HepG2 (cell line): ENCODE measurements at regions not wholly inside any gene's neighbourhood (a gene's known extent, or its start where the extent isn't known, plus 50 kb on each side); places are given as distances from the start of the nearest gene placed in this dataset.

Experiments used
- ATAC-seq: fragments of 200-7000 bp; cut with Tn5 transposase; 3 replicates; pipeline ENCODE4 v1.9.1; 2020; ENCODE audit warnings: mild to moderate bottlenecking, moderate library complexity
- BruUV-seq: library from RNA; stranded (reverse); fragments of 400-500 nt; replicated peaks from 2 replicates; lab custom pipeline; 2021; lab: Mats Ljungman, UMichigan
- CTCF ChIA-PET: fragments of 300-600 bp; formaldehyde crosslinking; extraction: SDS; loops from one replicate; lab custom pipeline; 2021; ENCODE audit warnings: low total read pairs, inconsistent platforms, low intra/inter-chr PET ratio; lab: Yijun Ruan, JAX
- POLR2A ChIA-PET: fragments of 350-600 bp; sonication (Branson Sonifier 250); formaldehyde crosslinking; loops from one replicate; lab custom pipeline; 2020; ENCODE audit warnings: antibody characterized with exemption, inconsistent platforms; lab: Yijun Ruan, JAX
- DNase-seq: peaks from one replicate; pipeline ENCODE4 v3.0.0-alpha.2; 2015; ENCODE audit warnings: low spot score
- FAIRE-seq: peaks from 3 replicates; lab custom pipeline; 2011; peaks lifted over from hg19 to GRCh38; lab: Jason Lieb, UNC
- H2AFZ ChIP-seq: one replicate; pipeline ENCODE4 v1.6.1; 2011; ENCODE audit warnings: low read length, inconsistent platforms
- H3K27ac ChIP-seq: fragments of 300-600 bp; 3 replicates; pipeline ENCODE4 v1.8.0; 2011; ENCODE audit warnings: mixed run types, mild to moderate bottlenecking, mixed read lengths, low read length, inconsistent platforms; ENCODE audit not compliant: insufficient read depth; ENCODE audit errors: extremely low read length
- H3K27me3 ChIP-seq, 2 experiments: fragments of 200-600 bp in 1 of 2; 2 replicates in 1 of 2; 3 replicates in 1 of 2; pipeline versions ENCODE4 v1.6.0 to v1.8.0; 2011; ENCODE audit warnings: low read length in 2 of 2, mild to moderate bottlenecking in 2 of 2, moderate library complexity in 2 of 2, inconsistent platforms in 1 of 2; ENCODE audit not compliant: insufficient read depth in 2 of 2, control insufficient read depth in 1 of 2
- H3K36me3 ChIP-seq, 2 experiments: fragments of 200-600 bp in 1 of 2; replicated peaks in 1 of 2; 2 replicates in 1 of 2; 3 replicates in 1 of 2; pipeline versions ENCODE4 v1.5.1 to v1.8.0; 2011; ENCODE audit warnings: low read length in 2 of 2, inconsistent platforms in 1 of 2; ENCODE audit not compliant: insufficient read depth in 2 of 2, control insufficient read depth in 1 of 2
- H3K4me1 ChIP-seq: 2 replicates; pipeline ENCODE4 v1.5.1; 2012; ENCODE audit warnings: low read length, inconsistent platforms; ENCODE audit not compliant: insufficient read depth
- H3K4me2 ChIP-seq: 2 replicates; pipeline ENCODE4 v1.6.0; 2011; ENCODE audit warnings: low read depth, low read length, inconsistent platforms
- H3K4me3 ChIP-seq, 3 experiments: fragments of 200-600 bp in 1 of 3; sonication (generic), shearing (Covaris generic) in 1 of 3; replicated peaks in 1 of 3; 2 replicates each; pipeline ENCODE4 v1.5.1; 2011 to 2016; ENCODE audit warnings: low read length in 3 of 3, inconsistent platforms in 2 of 3, low read depth in 2 of 3, mild to moderate bottlenecking in 2 of 3, control low read depth in 1 of 3, mixed read lengths in 1 of 3; ENCODE audit not compliant: insufficient read depth in 1 of 3
- H3K79me2 ChIP-seq: one replicate; pipeline ENCODE4 v1.6.1; 2011; ENCODE audit warnings: low read length, inconsistent platforms; ENCODE audit not compliant: insufficient read depth
- H3K9ac ChIP-seq: 2 replicates; pipeline ENCODE4 v1.6.0; 2011; ENCODE audit warnings: mild to moderate bottlenecking, low read depth, low read length, inconsistent platforms; ENCODE audit not compliant: insufficient read depth
- H3K9me3 ChIP-seq: 2 replicates; pipeline ENCODE4 v1.5.1; 2012; ENCODE audit warnings: mild to moderate bottlenecking, low read length
- H4K20me1 ChIP-seq: 2 replicates; pipeline ENCODE4 v1.6.0; 2011; ENCODE audit warnings: inconsistent platforms, mild to moderate bottlenecking, low read length, moderate library complexity; ENCODE audit not compliant: insufficient read depth
- HES4 ChIP-seq: sonication (generic); formaldehyde crosslinking; IDR thresholded peaks from 2 replicates; pipeline ENCODE4 v1.9.0; 2021; ENCODE audit warnings: mild to moderate bottlenecking, missing genetic modification reagents, borderline replicate concordance
- HNF4A ChIP-seq: sonication (generic); formaldehyde crosslinking; IDR thresholded peaks from 2 replicates; pipeline ENCODE4 v1.4.0; 2020; ENCODE audit warnings: missing genetic modification reagents
- HOMEZ ChIP-seq: IDR thresholded peaks from 2 replicates; pipeline ENCODE4 v1.6.1; 2016; ENCODE audit warnings: low read depth
- NR2F6 ChIP-seq, 2 experiments: IDR thresholded peaks; 2 replicates each; pipeline ENCODE4 v1.6.1; 2016; ENCODE audit warnings: antibody characterized with exemption in 1 of 2, mild to moderate bottlenecking in 1 of 2
- POLR2G ChIP-seq: fragments of 200-400 bp; formaldehyde crosslinking; IDR thresholded peaks from 2 replicates; pipeline ENCODE4 v1.6.1; 2018; ENCODE audit warnings: mild to moderate bottlenecking, low read depth, low read length, moderate library complexity
- RCOR2 ChIP-seq: IDR thresholded peaks from 2 replicates; pipeline ENCODE4 v1.6.1; 2016; ENCODE audit warnings: missing biosample characterization, missing genetic modification reagents
- SMARCC2 ChIP-seq: fragments of 450-650 bp; IDR thresholded peaks from 2 replicates; pipeline ENCODE4 v1.6.1; 2017; ENCODE audit warnings: antibody characterized with exemption, mild to moderate bottlenecking
- SOX13 ChIP-seq, 3 experiments: fragments of 450-650 bp in 1 of 3; sonication (generic) in 1 of 3; formaldehyde crosslinking in 1 of 3; IDR thresholded peaks in 2 of 3; conservative IDR thresholded peaks in 1 of 3; 2 replicates each; pipeline versions ENCODE4 v1.5.0 to v1.6.1; 2016 to 2020; ENCODE audit warnings: antibody characterized with exemption in 1 of 3, mild to moderate bottlenecking in 1 of 3, missing compliant biosample characterization in 1 of 3, missing genetic modification reagents in 1 of 3, moderate library complexity in 1 of 3
- TCF7 ChIP-seq: sonication (generic); IDR thresholded peaks from 2 replicates; pipeline ENCODE4 v1.6.1; 2016; ENCODE audit warnings: antibody characterized with exemption, low read depth
- TSC22D2 ChIP-seq: sonication (generic); formaldehyde crosslinking; IDR thresholded peaks from 2 replicates; pipeline ENCODE4 v1.5.1; 2020; ENCODE audit warnings: missing genetic modification reagents, mild to moderate bottlenecking, borderline replicate concordance
- ZNF530 ChIP-seq: sonication (generic); formaldehyde crosslinking; IDR thresholded peaks from 2 replicates; pipeline ENCODE4 v1.5.0; 2020; ENCODE audit warnings: low read depth, mild to moderate bottlenecking, missing genetic modification reagents
- ZNF781 ChIP-seq: sonication (generic); formaldehyde crosslinking; IDR thresholded peaks from 2 replicates; pipeline ENCODE4 v1.5.1; 2020; ENCODE audit warnings: borderline replicate concordance, mild to moderate bottlenecking, missing genetic modification reagents; ENCODE audit errors: not compliant biosample characterization
- WGBS: methylation state at CpG from one replicate; pipeline ENCODE4 v1.1.6; 2017; ENCODE audit warnings: low lambda C conversion rate; 5-methylcytosine and 5-hydroxymethylcytosine counted together
- in situ Hi-C: cut with HindIII; loops from 2 replicates; pipeline ENCODE4 v1.10.0; 2017; ENCODE audit warnings: low pct_unique_long_range_greater_than_20kb; ENCODE audit not compliant: extremely low pct_ligation_motif_present
- intact Hi-C: fragments of 100-400 bp; cut with micrococcal nuclease; formaldehyde crosslinking; loops from one replicate; pipeline ENCODE4 v1.10.0; 2022; ENCODE audit not compliant: unreplicated experiment

DNA sequence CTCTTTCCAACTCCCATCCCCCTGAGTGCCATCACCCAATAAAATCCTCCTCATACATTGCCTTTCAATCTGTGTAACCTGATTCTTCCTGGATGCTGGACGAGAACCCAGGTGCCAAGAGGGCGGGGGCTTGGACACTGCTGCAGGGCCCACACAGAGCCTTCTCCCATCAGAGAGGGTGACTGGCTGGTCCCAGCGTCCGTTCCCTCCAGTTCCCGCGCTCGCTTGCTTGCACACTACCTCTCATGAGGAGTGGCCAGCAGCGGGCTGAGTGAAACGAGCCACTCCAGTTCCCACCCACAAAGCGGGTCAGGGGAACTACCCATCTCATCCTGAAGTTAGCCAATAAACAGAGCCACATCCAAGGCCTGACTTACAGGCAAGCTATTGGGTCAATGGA, 602.6 kb upstream of the ADAMTS16 start (continued):
- TF ChIP-seq HOMEZ (CRISPR knock-in tag), result no peak
- TF ChIP-seq NR2F6 (IDR thresholded peaks at IDR 0.05), result no peak
- no peak for TF ChIP-seq NR2F6 (CRISPR knock-in tag; IDR thresholded peaks at IDR 0.05)
- TF ChIP-seq ZNF530 (CRISPR knock-in tag), result no peak
- no peak for TF ChIP-seq HES4 (CRISPR knock-in tag)
- no peak for TF ChIP-seq ZNF781 (CRISPR knock-in tag)
- TF ChIP-seq SMARCC2, result no peak
- no peak for TF ChIP-seq SOX13 (IDR thresholded peaks at IDR 0.05)
- no peak for TF ChIP-seq SOX13 (CRISPR knock-in tag; conservative IDR thresholded peaks at IDR 0.05 in 1 of 2, IDR thresholded peaks at IDR 0.05 in 1 of 2)

GRCh38 chr5:4540375-4541173, 599.6 kb upstream of the ADAMTS16 start:
- no peaks in the 10 kb centered on the region for H3K4me1 ChIP-seq
- no TSS peak for BruUV-seq
- no peaks in the 10 kb centered on the region for H4K20me1 ChIP-seq
- whole genome bisulfite sequencing, result 1% methylated on average over 4 of the region's 5 CpGs
- H3K9ac ChIP-seq, result no peak overlapping the region
- peaks cover 85% of the 10 kb centered on the region for H3K9me3 ChIP-seq
- in situ Hi-C loops (no loop called here), intact Hi-C loops (no loop called here)
- ChIA-PET CTCF (no interaction called here), POLR2A (no interaction called here)
- ATAC-seq, result no peak
- no peaks in the 10 kb centered on the region for H3K79me2 ChIP-seq
- no peak overlapping the region for H2AFZ ChIP-seq
- H3K4me2 ChIP-seq, result no peak overlapping the region
- H3K27ac ChIP-seq, result no peak overlapping the region
- H3K27me3 ChIP-seq, result no peaks in the 10 kb centered on the region
- H3K4me3 ChIP-seq, result no peak overlapping the region
- no peak for TF ChIP-seq TSC22D2 (CRISPR knock-in tag)
- TF ChIP-seq TCF7, result no peak
- TF ChIP-seq POLR2G, result no peak
- no peak for TF ChIP-seq RCOR2 (CRISPR knock-in tag)
- TF ChIP-seq HNF4A, result no peak
- TF ChIP-seq, all 625 proteins: peak for 0
- no peaks in the 10 kb centered on the region for H3K36me3 ChIP-seq
- DNase-seq (no peak), FAIRE-seq (no peak)
